H9 (cell line): ENCODE measurements at regions not wholly inside any gene's neighbourhood (a gene's known extent, or its start where the extent isn't known, plus 50 kb on each side); places are given as distances from the start of the nearest gene placed in this dataset.

ENCODE experiments used
- DNase-seq: peaks from one replicate; pipeline ENCODE4 v3.0.0-alpha.2; 2017
- H2AFZ ChIP-seq: one replicate; pipeline ENCODE4 v1.6.1; 2013; ENCODE audit warnings: mild to moderate bottlenecking, low read length, control low read depth, moderate library complexity
- H2AK5ac ChIP-seq: 2 replicates; pipeline ENCODE4 v1.6.1; 2013; ENCODE audit warnings: low read length, control low read depth, mixed read lengths; ENCODE audit not compliant: insufficient read length
- H2BK120ac ChIP-seq: one replicate; pipeline ENCODE4 v1.6.1; 2013; ENCODE audit warnings: low read depth, mild to moderate bottlenecking, low read length, control low read depth, inconsistent platforms; ENCODE audit not compliant: poor library complexity, severe bottlenecking
- H2BK12ac ChIP-seq: 2 replicates; pipeline ENCODE4 v1.6.1; 2013; ENCODE audit warnings: low read length, control low read depth, mixed read lengths, low read depth; ENCODE audit not compliant: insufficient read length
- H2BK15ac ChIP-seq: 2 replicates; pipeline ENCODE4 v1.6.1; 2013; ENCODE audit warnings: low read depth, low read length, control low read depth
- H2BK20ac ChIP-seq: one replicate; pipeline ENCODE4 v1.6.1; 2013; ENCODE audit warnings: low read depth, mild to moderate bottlenecking, low read length, control low read depth, inconsistent platforms; ENCODE audit not compliant: poor library complexity, severe bottlenecking
- H2BK5ac ChIP-seq: 2 replicates; pipeline ENCODE4 v1.6.1; 2013; ENCODE audit warnings: low read length, control low read depth, mixed read lengths; ENCODE audit not compliant: insufficient read length
- H3K14ac ChIP-seq: 2 replicates; pipeline ENCODE4 v1.6.1; 2013; ENCODE audit warnings: low read length, control low read depth; ENCODE audit not compliant: insufficient read depth
- H3K18ac ChIP-seq: 2 replicates; pipeline ENCODE4 v1.6.1; 2013; ENCODE audit warnings: low read depth, mild to moderate bottlenecking, mixed read lengths, low read length, control low read depth; ENCODE audit not compliant: insufficient read length
- H3K23ac ChIP-seq: 2 replicates; pipeline ENCODE4 v1.6.1; 2013; ENCODE audit warnings: low read length, control low read depth, mixed read lengths, low read depth; ENCODE audit not compliant: insufficient read length
- H3K23me2 ChIP-seq: 2 replicates; pipeline ENCODE4 v1.6.1; 2013; ENCODE audit warnings: low read depth, mild to moderate bottlenecking, mixed read lengths, low read length, control low read depth; ENCODE audit not compliant: insufficient read length, poor library complexity, severe bottlenecking
- H3K27ac ChIP-seq: 2 replicates; pipeline ENCODE4 v1.5.1; 2013; ENCODE audit warnings: low read length, control low read depth, mixed read lengths, low read depth; ENCODE audit not compliant: insufficient read length
- H3K27me3 ChIP-seq: 2 replicates; pipeline ENCODE4 v1.6.1; 2013; ENCODE audit warnings: low read length, control low read depth, inconsistent platforms; ENCODE audit not compliant: insufficient read depth
- H3K4ac ChIP-seq: 2 replicates; pipeline ENCODE4 v1.6.1; 2013; ENCODE audit warnings: low read depth, mild to moderate bottlenecking, control low read depth, inconsistent platforms, low read length, moderate library complexity
- H3K4me1 ChIP-seq: 2 replicates; pipeline ENCODE4 v1.6.1; 2013; ENCODE audit warnings: low read length, control low read depth, inconsistent platforms; ENCODE audit not compliant: insufficient read depth
- H3K4me2 ChIP-seq: 2 replicates; pipeline ENCODE4 v1.6.1; 2013; ENCODE audit warnings: low read length, control low read depth, mixed read lengths; ENCODE audit not compliant: insufficient read length, insufficient read depth
- H3K56ac ChIP-seq: 2 replicates; pipeline ENCODE4 v1.6.1; 2013; ENCODE audit warnings: low read depth, mild to moderate bottlenecking, mixed read lengths, low read length, control low read depth; ENCODE audit not compliant: insufficient read length
- H3K79me1 ChIP-seq: 2 replicates; pipeline ENCODE4 v1.6.1; 2013; ENCODE audit warnings: low read depth, mild to moderate bottlenecking, moderate library complexity, low read length, control low read depth, inconsistent platforms; ENCODE audit not compliant: insufficient read depth, poor library complexity, severe bottlenecking
- H3K79me2 ChIP-seq: 2 replicates; pipeline ENCODE4 v1.6.1; 2013; ENCODE audit warnings: low read length, control low read depth, inconsistent platforms; ENCODE audit not compliant: insufficient read depth
- H3K9ac ChIP-seq: 2 replicates; pipeline ENCODE4 v1.6.1; 2013; ENCODE audit warnings: low read length, control low read depth, mixed read lengths; ENCODE audit not compliant: insufficient read length; ENCODE audit errors: extremely low read depth
- H3K9me3 ChIP-seq: one replicate; pipeline ENCODE4 v1.6.1; 2013; ENCODE audit warnings: low read depth, low read length, inconsistent platforms; ENCODE audit not compliant: control insufficient read depth
- H3T11ph ChIP-seq: one replicate; pipeline ENCODE4 v1.6.1; 2013; ENCODE audit warnings: mild to moderate bottlenecking, low read length, control low read depth, inconsistent platforms
- H4K20me1 ChIP-seq: one replicate; pipeline ENCODE4 v1.6.1; 2013; ENCODE audit not compliant: control insufficient read depth, insufficient read length, insufficient read depth
- H4K5ac ChIP-seq: 2 replicates; pipeline ENCODE4 v1.6.1; 2013; ENCODE audit warnings: low read depth, mild to moderate bottlenecking, mixed read lengths, low read length, control low read depth; ENCODE audit not compliant: insufficient read length
- H4K8ac ChIP-seq: replicated peaks from 2 replicates; pipeline ENCODE4 v1.6.1; 2013; ENCODE audit warnings: low read length, control low read depth, mixed read lengths, low read depth; ENCODE audit not compliant: insufficient read length
- H4K91ac ChIP-seq: 2 replicates; pipeline ENCODE4 v1.6.1; 2013; ENCODE audit warnings: low read depth, mild to moderate bottlenecking, moderate library complexity, mixed read lengths, low read length, control low read depth; ENCODE audit not compliant: insufficient read length
- H3K27ac Mint-ChIP-seq, 3 experiments: 2 replicates in 2 of 3; 3 replicates in 1 of 3; pipeline ENCODE4 v1.8.0; 2020 to 2021; ENCODE audit warnings: mixed read lengths in 3 of 3, mild to moderate bottlenecking in 1 of 3, moderate library complexity in 1 of 3
- H3K27me3 Mint-ChIP-seq: 2 replicates; pipeline ENCODE4 v1.8.0; 2021; ENCODE audit warnings: low read depth, mild to moderate bottlenecking, moderate library complexity, mixed read lengths
- H3K36me3 Mint-ChIP-seq, 3 experiments: 2 replicates in 2 of 3; 3 replicates in 1 of 3; pipeline ENCODE4 v1.8.0; 2020 to 2021; ENCODE audit warnings: low read depth in 3 of 3, mixed read lengths in 3 of 3; ENCODE audit not compliant: insufficient read depth in 1 of 3
- H3K4me1 Mint-ChIP-seq, 2 experiments: 2 replicates each; pipeline ENCODE4 v1.8.0; 2020; ENCODE audit warnings: mixed read lengths in 2 of 2
- H3K4me3 Mint-ChIP-seq, 2 experiments: 2 replicates in 1 of 2; 3 replicates in 1 of 2; pipeline ENCODE4 v1.8.0; 2020 to 2021; ENCODE audit warnings: mild to moderate bottlenecking in 2 of 2, mixed read lengths in 2 of 2, moderate library complexity in 1 of 2
- H3K9me3 Mint-ChIP-seq, 2 experiments: 2 replicates in 1 of 2; 3 replicates in 1 of 2; pipeline ENCODE4 v1.8.0; 2020; ENCODE audit warnings: mild to moderate bottlenecking in 2 of 2, mixed read lengths in 2 of 2, moderate library complexity in 1 of 2
- WGBS: extraction: QIAGEN DNeasy Blood & Tissue Kit; methylation state at CpG from one replicate; pipeline ENCODE4 v1.1.7; 2013; ENCODE audit warnings: missing lambda C conversion rate, low lambda C conversion rate, mixed read lengths; ENCODE audit not compliant: insufficient read length; ENCODE audit errors: extremely low coverage; 5-methylcytosine and 5-hydroxymethylcytosine counted together
- TF ChIP-seq, protein P1 (sequence below): fragments of 200-600 bp; sonication (generic); conservative IDR thresholded peaks from 3 replicates; pipeline ENCODE4 v1.8.0; 2021; ENCODE audit warnings: antibody characterized with exemption, mild to moderate bottlenecking

- Histone ChIP-seq H3K79me1 (no peaks in the 10 kb centered on the region), H4K20me1 (no peaks in the 10 kb centered on the region), H4K8ac (no peak overlapping the region), H3K27me3 (no peaks in the 10 kb centered on the region), H3K9me3 (no peaks in the 10 kb centered on the region), H3K4ac (no peak overlapping the region), H4K91ac (no peak overlapping the region), H3K18ac (no peak overlapping the region), H2BK15ac (no peak overlapping the region), H3K79me2 (no peaks in the 10 kb centered on the region), H3K4me1 (no peaks in the 10 kb centered on the region; the same call in 1 of the 2 replicates), H3K23me2 (no peaks in the 10 kb centered on the region), H2AFZ (no peak overlapping the region), H3K4me2 (no peak overlapping the region), H3K27ac (no peak overlapping the region), H2AK5ac (no peak overlapping the region), H2BK5ac (no peak overlapping the region), H3T11ph (no peak overlapping the region), H3K56ac (no peak overlapping the region), H2BK12ac (no peak overlapping the region), H3K23ac (no peak overlapping the region), H3K9ac (no peak overlapping the region), H2BK120ac (no peak overlapping the region), H3K14ac (no peak overlapping the region), H2BK20ac (no peak overlapping the region), H4K5ac (no peak overlapping the region)
- no peak overlapping the region for H3K27ac Mint-ChIP-seq
- peaks cover 27 to 32% of the 10 kb centered on the region in 2 experiments for H3K4me1 Mint-ChIP-seq
- no CpG with 5 or more reads among the region's 1 CpG for WGBS
- H3K27me3 Mint-ChIP-seq = peaks cover 35% of the 10 kb centered on the region
- TF ChIP-seq, protein P1, sequence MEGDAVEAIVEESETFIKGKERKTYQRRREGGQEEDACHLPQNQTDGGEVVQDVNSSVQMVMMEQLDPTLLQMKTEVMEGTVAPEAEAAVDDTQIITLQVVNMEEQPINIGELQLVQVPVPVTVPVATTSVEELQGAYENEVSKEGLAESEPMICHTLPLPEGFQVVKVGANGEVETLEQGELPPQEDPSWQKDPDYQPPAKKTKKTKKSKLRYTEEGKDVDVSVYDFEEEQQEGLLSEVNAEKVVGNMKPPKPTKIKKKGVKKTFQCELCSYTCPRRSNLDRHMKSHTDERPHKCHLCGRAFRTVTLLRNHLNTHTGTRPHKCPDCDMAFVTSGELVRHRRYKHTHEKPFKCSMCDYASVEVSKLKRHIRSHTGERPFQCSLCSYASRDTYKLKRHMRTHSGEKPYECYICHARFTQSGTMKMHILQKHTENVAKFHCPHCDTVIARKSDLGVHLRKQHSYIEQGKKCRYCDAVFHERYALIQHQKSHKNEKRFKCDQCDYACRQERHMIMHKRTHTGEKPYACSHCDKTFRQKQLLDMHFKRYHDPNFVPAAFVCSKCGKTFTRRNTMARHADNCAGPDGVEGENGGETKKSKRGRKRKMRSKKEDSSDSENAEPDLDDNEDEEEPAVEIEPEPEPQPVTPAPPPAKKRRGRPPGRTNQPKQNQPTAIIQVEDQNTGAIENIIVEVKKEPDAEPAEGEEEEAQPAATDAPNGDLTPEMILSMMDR = no peak
- no peak for DNase-seq
- peaks cover 4 to 6% of the 10 kb centered on the region in 2 experiments; a peak in 2 of 5 replicates for H3K9me3 Mint-ChIP-seq
- no peak overlapping the region for H3K4me3 Mint-ChIP-seq
- H3K36me3 Mint-ChIP-seq = peaks cover 0 to 6% (median 0%) of the 10 kb centered on the region in 3 experiments; a peak in 3 of 7 replicates
Measured at GRCh38 chr7:35365523-35365922, 111.6 kb upstream of the TBX20 start.
